A673 (cell line): ENCODE measurements at regions not wholly inside any gene's neighbourhood (a gene's known extent, or its start where the extent isn't known, plus 50 kb on each side); places are given as distances from the start of the nearest gene placed in this dataset.

Source experiments
- BruUV-seq: library from RNA; stranded (reverse); fragments of 400-500 nt; replicated peaks from 2 replicates; lab custom pipeline; 2021; lab: Mats Ljungman, UMichigan
- CTCF ChIA-PET: fragments of 300-600 bp; sonication (Branson Sonifier 250); formaldehyde crosslinking; loops from one replicate; lab custom pipeline; 2022; ENCODE audit warnings: antibody characterized with exemption; lab: Charles Lee
- POLR2A ChIA-PET: fragments of 300-600 bp; sonication (Branson Sonifier 250); formaldehyde crosslinking; loops from one replicate; lab custom pipeline; 2022; ENCODE audit warnings: antibody characterized with exemption; ENCODE audit not compliant: low non-redundant PET; lab: Charles Lee
- DNase-seq: peaks from one replicate; pipeline ENCODE4 v3.0.0-alpha.2; 2015; ENCODE audit warnings: low spot score
- H3K27ac ChIP-seq: fragments of 200-600 bp; sonication (generic); 2 replicates; pipeline ENCODE4 v1.5.1; 2016; ENCODE audit warnings: mixed run types, low read depth, mild to moderate bottlenecking, mixed read lengths, antibody characterized with exemption, low read length; ENCODE audit not compliant: poor library complexity, severe bottlenecking
- H3K27me3 ChIP-seq: fragments of 200-600 bp; sonication (generic); replicated peaks from 2 replicates; pipeline ENCODE4 v1.6.1; 2017; ENCODE audit warnings: mixed run types, low read depth, mild to moderate bottlenecking, mixed read lengths, antibody characterized with exemption, low read length; ENCODE audit not compliant: insufficient read depth, poor library complexity
- H3K36me3 ChIP-seq: fragments of 200-600 bp; sonication (generic); 2 replicates; pipeline ENCODE4 v1.6.1; 2016; ENCODE audit warnings: mixed run types, mild to moderate bottlenecking, mixed read lengths, antibody characterized with exemption, low read length; ENCODE audit not compliant: insufficient read depth, poor library complexity, severe bottlenecking
- H3K4me1 ChIP-seq: fragments of 200-600 bp; sonication (generic); 2 replicates; pipeline ENCODE4 v1.6.1; 2017; ENCODE audit warnings: mixed run types, mild to moderate bottlenecking, mixed read lengths, antibody characterized with exemption, low read length; ENCODE audit not compliant: insufficient read depth, poor library complexity, severe bottlenecking
- H3K4me3 ChIP-seq: fragments of 200-600 bp; sonication (generic); 2 replicates; pipeline ENCODE4 v1.5.1; 2016; ENCODE audit warnings: low read depth, mixed run types, mild to moderate bottlenecking, mixed read lengths, low read length; ENCODE audit not compliant: poor library complexity, severe bottlenecking
- H3K9me3 ChIP-seq: fragments of 200-600 bp; sonication (generic); 2 replicates; pipeline ENCODE4 v1.6.1; 2016; ENCODE audit warnings: mixed run types, low read depth, mild to moderate bottlenecking, mixed read lengths, antibody characterized with exemption, low read length; ENCODE audit not compliant: poor library complexity, severe bottlenecking
- CTCF ChIP-seq: fragments of 300-800, 200-600 bp; sonication (generic); conservative IDR thresholded peaks from 2 replicates; pipeline ENCODE4 v1.5.1; 2017; ENCODE audit warnings: low read depth, mild to moderate bottlenecking, antibody characterized with exemption, low read length, moderate library complexity, mixed read lengths
- EZH2 ChIP-seq: fragments of 200-600 bp; sonication (generic); IDR thresholded peaks from 2 replicates; pipeline ENCODE4 v1.6.1; 2017; ENCODE audit warnings: borderline replicate concordance, low read depth, mild to moderate bottlenecking, mixed read lengths, antibody characterized with exemption, low read length; ENCODE audit not compliant: poor library complexity, severe bottlenecking
- intact Hi-C: fragments of 100-400 bp; cut with micrococcal nuclease; formaldehyde crosslinking; loops from one replicate; pipeline ENCODE4 v1.10.0; 2022; ENCODE audit not compliant: unreplicated experiment

GRCh38 chr6:93679836-93680235 is 260.5 kb upstream of the EPHA7 start:
- intact Hi-C loops: no loop called here
- Histone ChIP-seq H3K36me3 (no peaks in the 10 kb centered on the region), H3K27me3 (no peaks in the 10 kb centered on the region), H3K9me3 (no peaks in the 10 kb centered on the region), H3K4me3 (no peak overlapping the region), H3K4me1 (peaks cover 26% of the 10 kb centered on the region), H3K27ac (no peak overlapping the region)
- ChIA-PET CTCF (no interaction called here), POLR2A (interaction anchor here (0.6 kb wide), 1 partner anchor 42 kb away, joined by 3 read pairs; no protein-coding TSS in a partner anchor)
- DNase-seq: no peak
- no TSS peak for BruUV-seq
- TF ChIP-seq CTCF: no peak
- TF ChIP-seq EZH2: no peak

DNA sequence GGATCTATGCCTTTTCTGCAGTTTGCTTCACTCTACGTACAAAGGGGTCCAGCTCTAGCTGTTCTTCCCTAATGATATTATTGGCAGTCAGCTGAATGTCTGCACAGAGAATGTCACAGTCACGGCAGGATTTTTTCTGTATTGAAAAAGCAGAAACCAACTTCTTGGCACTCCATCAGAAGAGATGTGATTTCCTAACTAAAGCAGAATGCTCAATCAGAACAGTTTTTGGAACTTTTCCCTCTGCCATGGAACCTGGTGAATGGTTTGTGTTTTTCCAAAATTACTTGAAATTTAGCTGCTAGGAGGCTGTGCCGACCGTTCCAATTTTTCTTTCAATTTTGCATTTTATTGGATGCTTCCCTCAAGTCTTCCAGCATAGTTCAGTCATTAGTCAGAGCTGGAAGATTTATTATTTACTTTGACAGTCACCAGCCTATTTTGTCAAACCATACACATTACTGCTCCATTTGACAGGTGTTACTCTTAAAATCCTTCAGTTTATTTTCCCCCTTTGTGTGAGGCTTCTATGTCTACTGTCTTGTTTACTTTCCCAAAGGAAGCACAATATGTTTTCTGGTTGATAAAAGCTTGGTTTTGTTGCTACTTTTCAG is 259.6 kb upstream of the EPHA7 start:
- Histone ChIP-seq H3K9me3 (no peaks in the 10 kb centered on the region), H3K4me1 (peaks cover 26% of the 10 kb centered on the region), H3K27me3 (no peaks in the 10 kb centered on the region), H3K4me3 (peak overlapping the region; percentile 23), H3K27ac (no peak overlapping the region), H3K36me3 (no peaks in the 10 kb centered on the region)
- no TSS peak for BruUV-seq
- DNase-seq: peak; percentile 11
- POLR2A ChIA-PET: interaction anchor here (0.6 to 0.7 kb wide), 2 partner anchors 205 to 1831 kb away, joined by 3 read pairs; no protein-coding TSS in a partner anchor
- TF ChIP-seq CTCF: no peak
- no peak for TF ChIP-seq EZH2
- CTCF ChIA-PET: no interaction called here
- intact Hi-C loops: no loop called here

DNA sequence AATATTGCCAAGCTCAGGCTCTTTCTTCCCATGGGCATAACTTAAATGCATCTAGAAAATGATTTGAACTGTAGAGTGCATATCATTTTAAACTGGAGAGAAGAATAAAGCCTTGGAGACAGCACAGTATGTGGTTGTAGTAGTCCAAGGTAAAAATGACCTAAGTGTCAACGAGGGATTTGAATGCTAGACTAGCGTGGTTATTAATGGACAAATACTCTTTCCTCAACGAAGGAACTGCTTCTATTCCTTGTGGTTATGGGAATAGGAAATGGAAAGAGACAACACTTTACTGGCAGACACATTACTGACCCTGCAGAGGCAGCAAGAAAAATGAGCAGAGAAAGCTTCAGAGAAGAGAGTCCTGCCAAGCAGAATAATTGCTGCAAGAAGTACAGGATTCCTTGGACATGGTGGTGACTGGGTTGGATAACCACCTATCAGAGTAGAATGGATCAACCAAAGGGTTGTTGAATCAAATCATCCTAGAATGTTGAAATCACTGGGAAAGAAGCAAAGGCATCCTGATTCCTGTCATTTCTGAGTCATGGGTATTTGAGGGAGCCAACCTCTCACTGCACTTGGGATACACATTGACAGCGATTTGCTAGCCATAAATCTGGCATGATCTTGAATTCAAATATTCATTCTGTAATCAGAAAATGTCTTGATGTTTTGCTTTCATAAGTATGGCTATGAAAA is 258.1 kb upstream of the EPHA7 start:
- Histone ChIP-seq H3K9me3 (no peaks in the 10 kb centered on the region), H3K4me3 (no peak overlapping the region), H3K4me1 (peaks cover 26% of the 10 kb centered on the region), H3K36me3 (no peaks in the 10 kb centered on the region), H3K27me3 (no peaks in the 10 kb centered on the region), H3K27ac (no peak overlapping the region)
- ChIA-PET CTCF (no interaction called here), POLR2A (no interaction called here)
- intact Hi-C loops: no loop called here
- BruUV-seq: no TSS peak
- peak; percentile 25 for DNase-seq
- TF ChIP-seq EZH2 (no peak), CTCF (no peak)
